ENCODE measurements at regions not wholly inside any gene's neighbourhood (a gene's known extent, or its start where the extent isn't known, plus 50 kb on each side); places are given as distances from the start of the nearest gene placed in this dataset.

- TF ChIP-seq CTCF (conservative IDR thresholded peaks at IDR 0.05 in 1 of 2, IDR thresholded peaks at IDR 0.05 in 1 of 2; ENCODE audit: low read depth in 1 of 2, low read length in 2 of 2) (no peak), EZH2 (IDR thresholded peaks at IDR 0.05; ENCODE audit: low read length, missing control alignments) (no peak)
Observed at GRCh38 chr12:23426328-23426727, 523.1 kb downstream of the SOX5 start.
